D721Med (cell line): ENCODE measurements at regions not wholly inside any gene's neighbourhood (a gene's known extent, or its start where the extent isn't known, plus 50 kb on each side); places are given as distances from the start of the nearest gene placed in this dataset.

Source experiments
- DNase-seq: peaks from one replicate; pipeline ENCODE4 v3.0.0; 2011; ENCODE audit warnings: low spot score; ENCODE audit not compliant: insufficient read length
- FAIRE-seq: peaks from 2 replicates; lab custom pipeline; 2011; peaks lifted over from hg19 to GRCh38; lab: Jason Lieb, UNC
- CTCF ChIP-seq: IDR thresholded peaks from 2 replicates; pipeline ENCODE4 v1.5.1; 2012; ENCODE audit warnings: mild to moderate bottlenecking, control low read depth; ENCODE audit not compliant: insufficient read depth; ENCODE audit errors: missing control alignments

- FAIRE-seq (no peak), DNase-seq (no peak)
- TF ChIP-seq CTCF = no peak
Observed at GRCh38 chr16:79500866-79501265, 99.7 kb downstream of the MAF start.

- DNase-seq (no peak), FAIRE-seq (no peak)
- no peak for TF ChIP-seq CTCF
Observed at GRCh38 chr16:79500286-79500685, 100.3 kb downstream of the MAF start.

GRCh38 chr16:79498928-79499327, 101.6 kb downstream of the MAF start:
- DNase-seq (no peak), FAIRE-seq (no peak)
- no peak for TF ChIP-seq CTCF

- DNase-seq (no peak), FAIRE-seq (no peak)
- no peak for TF ChIP-seq CTCF
Observed at GRCh38 chr16:79497606-79498350, 102.8 kb downstream of the MAF start.

- no peak for FAIRE-seq
- TF ChIP-seq CTCF = no peak
- no peak for DNase-seq
Observed at GRCh38 chr16:79493911-79494310, 106.6 kb downstream of the MAF start.

GRCh38 chr16:79492036-79492435, 108.5 kb downstream of the MAF start:
- DNase-seq (no peak), FAIRE-seq (no peak)
- no peak for TF ChIP-seq CTCF

- no peak for DNase-seq
- FAIRE-seq = no peak
- TF ChIP-seq CTCF = no peak
Observed at GRCh38 chr16:79485020-79485419, 115.5 kb downstream of the MAF start.
